ENCODE measurements at regions not wholly inside any gene's neighbourhood (a gene's known extent, or its start where the extent isn't known, plus 50 kb on each side); places are given as distances from the start of the nearest gene placed in this dataset.

DNA sequence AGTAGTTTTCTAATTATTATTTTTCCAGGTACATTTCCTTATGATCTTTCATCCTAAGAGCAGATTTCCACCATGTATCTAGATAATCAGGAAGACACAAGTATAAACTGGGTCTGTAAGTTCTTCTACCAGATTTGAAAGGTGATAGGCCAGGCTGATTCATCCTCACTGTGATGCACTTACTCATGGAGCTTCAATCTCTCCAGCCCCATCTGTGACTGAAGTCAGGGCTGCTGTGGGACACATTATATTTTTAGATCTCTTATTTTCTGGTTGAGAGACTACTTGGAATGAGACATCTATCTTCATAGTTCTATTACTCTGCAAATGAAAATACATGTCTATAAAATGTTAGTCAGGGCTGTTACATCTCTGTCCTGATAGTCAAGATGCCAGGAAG lies 85.5 kb upstream of the SLC25A13 start:
- TF ChIP-seq EGR1 (IDR thresholded peaks at IDR 0.05; ENCODE audit: low read depth in 2 of 2) (no peak), TAF1 (conservative IDR thresholded peaks at IDR 0.05) (no peak)

DNA sequence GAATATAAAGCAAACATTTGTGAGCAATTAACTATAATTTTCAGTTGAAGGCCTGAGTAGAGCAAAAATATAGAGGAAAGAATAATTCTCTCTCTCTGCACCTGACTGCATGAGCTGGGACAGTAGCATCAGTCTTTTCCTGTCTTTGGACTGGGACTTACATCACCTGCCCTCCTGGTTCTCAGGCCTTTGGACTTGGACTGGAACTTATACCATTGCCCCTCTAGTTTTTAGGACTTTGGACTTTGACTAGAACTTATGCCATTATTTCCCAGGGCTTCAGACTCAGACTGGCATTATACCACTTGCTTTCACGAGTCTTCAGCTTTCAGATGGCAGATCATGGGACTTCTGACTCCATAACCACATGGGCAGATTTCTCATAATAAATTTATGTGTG lies 81.0 kb upstream of the SLC25A13 start:
- WGBS = 67% methylated on average over 1 of the region's 1 CpG
- TF ChIP-seq ZBTB33 (IDR thresholded peaks at IDR 0.05) (peak; percentile 27), JUND (IDR thresholded peaks at IDR 0.05) (peak; percentile 59 to 67), NR2F2 (IDR thresholded peaks at IDR 0.05) (peak; percentile 43), FOXA1 (IDR thresholded peaks at IDR 0.05) (no peak), FOXA2 (IDR thresholded peaks at IDR 0.05) (no peak), HNF4A (conservative IDR thresholded peaks at IDR 0.05) (peak; percentile 100), SP1 (IDR thresholded peaks at IDR 0.05) (peak; percentile 76), GABPA (IDR thresholded peaks at IDR 0.05 in 1 of 2, conservative IDR thresholded peaks at IDR 0.05 in 1 of 2) (no peak), HNF4G (IDR thresholded peaks at IDR 0.05) (peak; percentile 100), YY1 (IDR thresholded peaks at IDR 0.05) (peak; percentile 12), EGR1 (IDR thresholded peaks at IDR 0.05; ENCODE audit: low read depth in 2 of 2) (no peak), CTCF (IDR thresholded peaks at IDR 0.05; ENCODE audit: low read depth, low read length, missing input control) (no peak), RAD21 (IDR thresholded peaks at IDR 0.05) (peak; percentile 33 to 58), RXRA (IDR thresholded peaks at IDR 0.05) (peak; percentile 80 to 82), TAF1 (conservative IDR thresholded peaks at IDR 0.05) (no peak)
- TF ChIP-seq, protein P1, sequence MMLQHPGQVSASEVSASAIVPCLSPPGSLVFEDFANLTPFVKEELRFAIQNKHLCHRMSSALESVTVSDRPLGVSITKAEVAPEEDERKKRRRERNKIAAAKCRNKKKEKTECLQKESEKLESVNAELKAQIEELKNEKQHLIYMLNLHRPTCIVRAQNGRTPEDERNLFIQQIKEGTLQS (IDR thresholded peaks at IDR 0.05) = peak; percentile 90
- TF ChIP-seq, protein P2, sequence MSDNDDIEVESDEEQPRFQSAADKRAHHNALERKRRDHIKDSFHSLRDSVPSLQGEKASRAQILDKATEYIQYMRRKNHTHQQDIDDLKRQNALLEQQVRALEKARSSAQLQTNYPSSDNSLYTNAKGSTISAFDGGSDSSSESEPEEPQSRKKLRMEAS (IDR thresholded peaks at IDR 0.05) = peak; percentile 63
- TF ChIP-seq, protein P3, sequence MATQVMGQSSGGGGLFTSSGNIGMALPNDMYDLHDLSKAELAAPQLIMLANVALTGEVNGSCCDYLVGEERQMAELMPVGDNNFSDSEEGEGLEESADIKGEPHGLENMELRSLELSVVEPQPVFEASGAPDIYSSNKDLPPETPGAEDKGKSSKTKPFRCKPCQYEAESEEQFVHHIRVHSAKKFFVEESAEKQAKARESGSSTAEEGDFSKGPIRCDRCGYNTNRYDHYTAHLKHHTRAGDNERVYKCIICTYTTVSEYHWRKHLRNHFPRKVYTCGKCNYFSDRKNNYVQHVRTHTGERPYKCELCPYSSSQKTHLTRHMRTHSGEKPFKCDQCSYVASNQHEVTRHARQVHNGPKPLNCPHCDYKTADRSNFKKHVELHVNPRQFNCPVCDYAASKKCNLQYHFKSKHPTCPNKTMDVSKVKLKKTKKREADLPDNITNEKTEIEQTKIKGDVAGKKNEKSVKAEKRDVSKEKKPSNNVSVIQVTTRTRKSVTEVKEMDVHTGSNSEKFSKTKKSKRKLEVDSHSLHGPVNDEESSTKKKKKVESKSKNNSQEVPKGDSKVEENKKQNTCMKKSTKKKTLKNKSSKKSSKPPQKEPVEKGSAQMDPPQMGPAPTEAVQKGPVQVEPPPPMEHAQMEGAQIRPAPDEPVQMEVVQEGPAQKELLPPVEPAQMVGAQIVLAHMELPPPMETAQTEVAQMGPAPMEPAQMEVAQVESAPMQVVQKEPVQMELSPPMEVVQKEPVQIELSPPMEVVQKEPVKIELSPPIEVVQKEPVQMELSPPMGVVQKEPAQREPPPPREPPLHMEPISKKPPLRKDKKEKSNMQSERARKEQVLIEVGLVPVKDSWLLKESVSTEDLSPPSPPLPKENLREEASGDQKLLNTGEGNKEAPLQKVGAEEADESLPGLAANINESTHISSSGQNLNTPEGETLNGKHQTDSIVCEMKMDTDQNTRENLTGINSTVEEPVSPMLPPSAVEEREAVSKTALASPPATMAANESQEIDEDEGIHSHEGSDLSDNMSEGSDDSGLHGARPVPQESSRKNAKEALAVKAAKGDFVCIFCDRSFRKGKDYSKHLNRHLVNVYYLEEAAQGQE (IDR thresholded peaks at IDR 0.05) = no peak
- no peak for DNase-seq (ENCODE audit: low spot score)
- Histone ChIP-seq H3K36me3 (ENCODE audit: control insufficient read depth in 4 of 4, insufficient read depth in 3 of 4, low read depth in 1 of 4, low read length in 3 of 4) (no peaks in the 10 kb centered on the region), H3K27me3 (ENCODE audit: control insufficient read depth in 4 of 4, insufficient read depth in 4 of 4, low read length in 3 of 4) (no peaks in the 10 kb centered on the region), H3K4me1 (ENCODE audit: control insufficient read depth in 4 of 4, insufficient read depth in 4 of 4, low read length in 3 of 4) (peaks cover 6 to 19% (median 9%) of the 10 kb centered on the region in 4 donors), H3K9me3 (ENCODE audit: control insufficient read depth in 4 of 4, low read length in 3 of 4) (no peaks in the 10 kb centered on the region), H3K27ac (ENCODE audit: low read depth in 1 of 2, low read length in 2 of 2) (no peak overlapping the region), H3K9ac (ENCODE audit: low read depth in 1 of 2, low read length in 2 of 2) (no peak overlapping the region), H3K4me3 (ENCODE audit: low read depth in 1 of 3, low read length in 3 of 3) (no peak overlapping the region)

More for the DNA sequence above, 85.5 kb upstream of the SLC25A13 start:
- no peak for DNase-seq (ENCODE audit: low spot score)
- no peak overlapping the region for H3K27ac ChIP-seq (ENCODE audit: low read depth in 1 of 2, low read length in 2 of 2)
- H3K4me3 ChIP-seq (ENCODE audit: low read depth in 1 of 3, low read length in 3 of 3) = no peak overlapping the region
- H3K36me3 ChIP-seq (ENCODE audit: control insufficient read depth in 4 of 4, insufficient read depth in 3 of 4, low read depth in 1 of 4, low read length in 3 of 4) = no peaks in the 10 kb centered on the region
- no peaks in the 10 kb centered on the region for H3K27me3 ChIP-seq (ENCODE audit: control insufficient read depth in 4 of 4, insufficient read depth in 4 of 4, low read length in 3 of 4)
- H3K4me1 ChIP-seq (ENCODE audit: control insufficient read depth in 4 of 4, insufficient read depth in 4 of 4, low read length in 3 of 4) = peaks cover 0 to 3% (median 1%) of the 10 kb centered on the region in 4 donors
- no peak overlapping the region for H3K9ac ChIP-seq (ENCODE audit: low read depth in 1 of 2, low read length in 2 of 2)
- H3K9me3 ChIP-seq (ENCODE audit: control insufficient read depth in 4 of 4, low read length in 3 of 4) = no peaks in the 10 kb centered on the region

Measured in liver (tissue), 8 donors.